ENCODE measurements at regions not wholly inside any gene's neighbourhood (a gene's known extent, or its start where the extent isn't known, plus 50 kb on each side); places are given as distances from the start of the nearest gene placed in this dataset.

- no peak for DNase-seq (ENCODE audit: low read depth in 1 of 2, low spot score in 1 of 2)
- no peaks in the 10 kb centered on the region for H3K9me3 ChIP-seq (ENCODE audit: low read depth)
Measured at GRCh38 chr3:127107002-127107401, 85.9 kb upstream of the PRR23E start.

GRCh38 chr3:127107491-127108375, 85.2 kb upstream of the PRR23E start:
- DNase-seq (ENCODE audit: low read depth in 1 of 2, low spot score in 1 of 2) = no peak
- no peaks in the 10 kb centered on the region for H3K36me3 ChIP-seq
- H3K4me1 ChIP-seq (ENCODE audit: low read depth) = no peaks in the 10 kb centered on the region
- H3K9me3 ChIP-seq (ENCODE audit: low read depth) = no peaks in the 10 kb centered on the region
- no peaks in the 10 kb centered on the region for H3K27me3 ChIP-seq
- H3K27ac ChIP-seq = no peak overlapping the region
- no peak for TF ChIP-seq CTCF (IDR thresholded peaks at IDR 0.05; ENCODE audit: low read depth, low read length)
- no peak overlapping the region for H3K4me3 ChIP-seq

More at GRCh38 chr3:127107002-127107401, 85.9 kb upstream of the PRR23E start:
- TF ChIP-seq CTCF (IDR thresholded peaks at IDR 0.05; ENCODE audit: low read depth, low read length) = no peak
- no peaks in the 10 kb centered on the region for H3K4me1 ChIP-seq (ENCODE audit: low read depth)
- H3K27ac ChIP-seq = no peak overlapping the region
- H3K4me3 ChIP-seq = no peak overlapping the region
- no peaks in the 10 kb centered on the region for H3K27me3 ChIP-seq
- no peaks in the 10 kb centered on the region for H3K36me3 ChIP-seq

- no peak for TF ChIP-seq CTCF (IDR thresholded peaks at IDR 0.05; ENCODE audit: low read depth, low read length)
- Histone ChIP-seq H3K9me3 (ENCODE audit: low read depth) (no peaks in the 10 kb centered on the region), H3K27me3 (no peaks in the 10 kb centered on the region), H3K4me3 (no peak overlapping the region), H3K27ac (no peak overlapping the region), H3K36me3 (no peaks in the 10 kb centered on the region), H3K4me1 (ENCODE audit: low read depth) (no peaks in the 10 kb centered on the region)
- no peak for DNase-seq (ENCODE audit: low read depth in 1 of 2, low spot score in 1 of 2)
Measured at GRCh38 chr3:127108796-127109195, 84.1 kb upstream of the PRR23E start.

- no peak for DNase-seq (ENCODE audit: low read depth in 1 of 2, low spot score in 1 of 2)
- H3K36me3 ChIP-seq = no peaks in the 10 kb centered on the region
- no peak overlapping the region for H3K27ac ChIP-seq
- TF ChIP-seq CTCF (IDR thresholded peaks at IDR 0.05; ENCODE audit: low read depth, low read length) = no peak
- H3K4me3 ChIP-seq = no peak overlapping the region
- no peaks in the 10 kb centered on the region for H3K4me1 ChIP-seq (ENCODE audit: low read depth)
- no peaks in the 10 kb centered on the region for H3K9me3 ChIP-seq (ENCODE audit: low read depth)
- no peaks in the 10 kb centered on the region for H3K27me3 ChIP-seq
Measured at GRCh38 chr3:127110982-127111693, 81.8 kb upstream of the PRR23E start.

GRCh38 chr3:127112796-127113570, 79.9 kb upstream of the PRR23E start:
- Histone ChIP-seq H3K27ac (no peak overlapping the region), H3K27me3 (no peaks in the 10 kb centered on the region), H3K36me3 (no peaks in the 10 kb centered on the region), H3K4me3 (no peak overlapping the region), H3K9me3 (ENCODE audit: low read depth) (no peaks in the 10 kb centered on the region), H3K4me1 (ENCODE audit: low read depth) (no peaks in the 10 kb centered on the region)
- DNase-seq (ENCODE audit: low read depth in 1 of 2, low spot score in 1 of 2) = no peak
- TF ChIP-seq CTCF (IDR thresholded peaks at IDR 0.05; ENCODE audit: low read depth, low read length) = no peak
